GM03348 (cell line): ENCODE measurements at regions not wholly inside any gene's neighbourhood (a gene's known extent, or its start where the extent isn't known, plus 50 kb on each side); places are given as distances from the start of the nearest gene placed in this dataset.
"Not testable (repeated sequence)": the region's sequence is repeated elsewhere in the genome, so short reads cannot be mapped to it uniquely, and the experiment has no call there.

ENCODE experiments used
- DNase-seq: peaks from one replicate; pipeline ENCODE4 v3.0.0; 2012; ENCODE audit warnings: low spot score

DNA sequence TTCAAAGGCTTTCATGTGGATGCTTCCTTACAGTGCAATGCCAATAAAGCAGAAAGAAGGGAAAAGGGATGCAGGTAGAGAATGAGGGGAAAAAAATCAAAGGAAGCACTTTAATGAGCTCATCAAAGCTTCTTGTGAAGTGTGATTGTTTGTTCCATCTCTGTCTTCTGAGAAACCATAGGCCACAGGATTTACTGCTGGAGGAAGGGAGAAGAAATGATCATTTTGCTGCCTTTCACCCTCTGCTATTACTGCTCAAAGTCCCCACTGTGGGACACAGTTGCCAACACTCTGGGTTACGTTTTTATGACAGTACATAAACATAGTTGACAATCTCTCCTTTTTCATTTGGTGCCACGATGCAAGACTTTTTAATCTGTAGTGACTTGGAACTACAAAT, 558.0 kb upstream of the TECRL start:
- DNase-seq = no peak

DNA sequence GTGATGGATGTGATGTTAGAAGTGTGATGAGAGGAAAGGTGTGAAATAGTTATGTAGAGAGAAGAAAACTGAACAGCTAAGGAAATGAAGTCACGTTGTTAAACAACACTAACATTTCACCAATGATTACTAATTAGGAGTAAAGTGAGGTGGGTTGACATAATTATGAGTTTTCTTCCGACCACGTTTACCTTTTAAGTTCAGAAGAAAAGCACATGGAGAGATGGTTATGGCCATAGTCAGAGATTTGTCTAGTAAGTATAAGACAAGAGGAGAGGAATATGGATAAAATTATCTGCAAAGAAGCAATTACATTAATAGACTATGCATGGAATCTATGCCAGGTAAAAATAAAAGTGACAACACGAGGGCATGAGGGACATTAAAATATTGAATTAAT, 551.3 kb upstream of the TECRL start:
- DNase-seq = no peak

DNA sequence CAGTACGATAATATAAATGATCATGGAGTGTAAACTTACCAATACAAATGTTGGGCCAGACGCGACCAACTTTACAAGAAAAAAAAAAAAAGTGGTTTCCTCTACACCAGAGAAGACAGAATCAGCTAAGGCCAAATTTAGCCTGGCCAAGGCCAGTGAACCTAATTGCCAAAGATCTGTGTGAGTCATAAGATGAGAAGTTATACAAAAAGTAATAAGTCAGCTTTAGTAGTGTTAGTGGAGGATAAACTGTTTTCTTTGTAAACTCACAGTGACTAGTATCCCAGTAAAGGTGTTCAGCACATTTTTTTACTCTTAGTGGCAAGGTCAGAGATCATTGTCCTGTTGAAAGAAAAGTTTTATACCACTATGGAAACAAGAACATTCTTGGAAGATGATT, 531.4 kb upstream of the TECRL start:
- DNase-seq = no peak

DNA sequence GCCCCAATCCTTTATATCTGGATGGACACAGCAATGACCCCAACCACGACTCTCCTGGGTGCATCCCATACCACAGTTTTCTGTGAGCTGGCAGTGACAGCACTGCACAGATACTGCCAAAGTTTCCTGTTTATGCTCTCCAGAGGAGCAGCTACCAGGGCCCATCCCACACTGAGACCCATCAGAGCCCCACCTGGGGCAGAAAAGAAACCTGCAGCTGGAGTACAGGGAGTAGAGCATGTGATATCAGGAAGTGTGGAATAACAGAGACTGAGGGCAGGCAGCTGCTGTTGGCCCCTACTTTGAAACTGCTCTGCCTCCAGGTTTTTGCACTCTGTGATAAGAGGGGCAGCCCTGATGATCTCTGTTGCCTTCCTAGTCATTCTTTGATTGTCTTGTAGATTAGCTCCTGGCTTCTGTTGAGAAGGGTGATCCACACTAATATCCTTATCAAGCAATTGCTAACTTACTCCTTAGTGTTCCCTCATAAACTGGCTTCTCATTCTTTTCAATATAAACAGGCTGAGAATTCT, 526.3 kb upstream of the TECRL start:
- DNase-seq = no peak

DNA sequence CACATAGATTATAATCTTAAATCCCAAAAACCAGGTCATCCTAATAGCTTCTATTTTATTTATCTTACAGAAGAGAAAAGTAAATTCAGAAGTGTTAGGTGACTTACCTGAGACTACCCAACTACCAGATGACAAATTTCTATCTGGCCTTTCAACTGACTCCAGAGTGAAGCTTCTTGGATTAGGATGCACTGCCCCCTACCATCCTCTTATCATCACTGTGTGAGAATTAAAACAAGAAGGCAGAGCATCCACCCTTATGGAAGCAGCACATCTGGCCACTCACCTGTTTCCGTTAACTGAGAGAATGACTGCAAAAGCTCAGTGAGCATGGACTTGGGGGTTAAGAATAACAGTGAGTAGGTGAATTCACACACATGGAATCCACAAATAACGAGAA, 502.6 kb upstream of the TECRL start:
- DNase-seq = no peak

DNA sequence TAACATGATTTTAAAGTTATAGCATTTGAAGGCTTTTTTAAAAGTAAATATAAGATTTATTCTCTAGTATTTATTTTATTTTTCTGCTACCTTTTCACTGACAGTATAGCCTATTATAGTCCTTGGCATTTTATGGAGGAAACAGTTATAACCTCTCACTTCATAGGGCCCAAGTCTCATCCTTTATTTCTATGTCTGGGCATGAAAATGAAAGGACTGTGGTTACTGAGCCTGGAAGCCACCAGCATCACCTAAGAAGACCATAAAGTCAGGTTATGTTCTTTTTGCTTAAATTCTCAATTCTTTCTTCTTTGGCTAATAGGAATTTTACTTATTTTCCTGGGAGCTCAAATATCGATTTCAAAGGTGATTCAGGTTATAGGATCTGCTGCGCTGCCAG, 494.7 kb upstream of the TECRL start:
- no peak for DNase-seq

DNA sequence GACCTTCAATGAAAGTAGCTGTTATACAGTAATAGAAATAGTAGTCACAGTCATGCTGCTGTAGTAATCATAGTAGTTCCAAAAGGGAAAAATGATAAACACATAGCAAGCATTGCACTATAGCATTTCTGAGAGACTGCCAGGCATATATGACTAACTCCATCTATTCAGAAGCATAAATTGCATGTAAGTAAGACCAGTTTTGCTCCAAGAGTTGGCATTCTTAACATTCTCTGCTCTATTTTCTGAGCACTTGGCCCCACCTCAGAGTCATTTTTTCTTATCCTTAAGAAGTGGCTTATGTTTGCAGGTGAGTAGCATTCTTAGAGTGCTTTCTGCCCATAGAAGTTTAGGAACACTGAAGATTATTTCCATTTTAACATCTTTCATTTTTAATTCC, 490.3 kb upstream of the TECRL start:
- DNase-seq = no peak

DNA sequence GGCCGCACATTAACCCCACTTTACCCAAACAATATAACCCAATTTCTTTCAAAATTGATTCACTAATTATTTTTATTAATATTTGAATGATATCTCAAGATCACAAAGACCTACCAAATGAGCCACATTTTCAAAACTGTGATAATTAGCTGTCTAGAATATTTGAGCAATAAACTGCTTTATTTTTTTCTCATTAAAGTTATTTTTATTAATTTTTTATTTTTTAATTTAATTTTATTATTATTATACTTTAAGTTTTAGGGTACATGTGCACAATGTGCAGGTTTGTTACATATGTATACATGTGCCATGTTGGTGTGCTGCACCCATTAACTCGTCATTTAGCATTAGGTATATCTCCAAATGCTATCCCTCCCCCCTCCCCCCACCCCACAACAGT, 489.8 kb upstream of the TECRL start:
- not testable (repeated sequence) for DNase-seq

DNA sequence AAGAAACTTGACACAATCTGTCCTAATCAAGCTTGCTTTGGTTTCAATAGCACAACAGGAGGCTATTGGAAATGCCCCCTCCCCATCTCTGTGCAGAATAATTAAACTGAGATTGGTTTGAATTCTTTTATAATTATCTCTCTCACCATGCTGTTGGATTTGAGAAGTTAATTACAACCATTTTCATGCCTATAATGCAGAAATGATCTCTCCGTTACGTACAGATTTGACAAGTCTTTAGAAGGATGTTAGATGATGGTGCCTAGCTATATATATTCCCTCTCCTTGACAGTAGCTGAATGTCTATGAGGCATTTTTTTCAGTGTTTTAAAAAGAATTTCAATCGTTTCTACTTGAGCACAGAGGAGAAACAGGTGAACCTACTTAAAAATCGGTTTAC, 488.4 kb upstream of the TECRL start:
- DNase-seq = no peak

DNA sequence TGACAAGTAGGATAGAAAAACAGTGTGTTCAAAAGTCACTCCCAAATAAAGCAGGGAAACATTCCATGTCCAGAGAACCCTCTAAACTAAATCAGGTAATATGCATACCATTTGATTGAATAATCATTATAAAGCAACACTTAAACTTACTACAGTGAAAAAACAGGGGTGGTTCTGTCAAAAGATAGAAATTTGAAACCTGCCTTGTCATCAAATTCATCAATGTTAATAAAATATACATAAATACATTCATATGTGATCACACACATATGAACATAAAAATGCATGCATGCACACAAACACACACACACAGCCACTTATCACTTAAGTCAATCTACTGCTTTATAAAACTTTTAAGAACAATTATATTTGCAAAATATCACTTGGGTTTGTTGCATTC, 485.8 kb upstream of the TECRL start:
- DNase-seq = no peak

DNA sequence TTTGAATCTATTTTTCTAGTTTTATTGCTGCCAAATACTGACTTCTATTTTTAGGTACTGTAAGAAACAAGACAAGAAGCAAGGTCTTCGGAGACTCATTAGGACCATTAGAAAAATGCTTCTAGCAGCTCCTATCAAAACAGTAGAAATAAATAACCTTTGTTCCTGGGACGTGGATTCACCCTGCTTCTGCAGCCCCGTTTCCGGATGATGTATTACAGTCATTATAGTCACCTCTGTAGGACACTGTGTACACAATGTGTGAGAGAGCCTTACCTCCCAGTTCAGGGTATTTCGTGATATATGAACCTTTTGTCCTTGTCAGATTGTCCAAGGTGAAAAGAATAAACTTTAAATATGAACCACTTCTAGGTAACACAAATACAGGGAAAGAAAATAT, 484.0 kb upstream of the TECRL start:
- no peak for DNase-seq

DNA sequence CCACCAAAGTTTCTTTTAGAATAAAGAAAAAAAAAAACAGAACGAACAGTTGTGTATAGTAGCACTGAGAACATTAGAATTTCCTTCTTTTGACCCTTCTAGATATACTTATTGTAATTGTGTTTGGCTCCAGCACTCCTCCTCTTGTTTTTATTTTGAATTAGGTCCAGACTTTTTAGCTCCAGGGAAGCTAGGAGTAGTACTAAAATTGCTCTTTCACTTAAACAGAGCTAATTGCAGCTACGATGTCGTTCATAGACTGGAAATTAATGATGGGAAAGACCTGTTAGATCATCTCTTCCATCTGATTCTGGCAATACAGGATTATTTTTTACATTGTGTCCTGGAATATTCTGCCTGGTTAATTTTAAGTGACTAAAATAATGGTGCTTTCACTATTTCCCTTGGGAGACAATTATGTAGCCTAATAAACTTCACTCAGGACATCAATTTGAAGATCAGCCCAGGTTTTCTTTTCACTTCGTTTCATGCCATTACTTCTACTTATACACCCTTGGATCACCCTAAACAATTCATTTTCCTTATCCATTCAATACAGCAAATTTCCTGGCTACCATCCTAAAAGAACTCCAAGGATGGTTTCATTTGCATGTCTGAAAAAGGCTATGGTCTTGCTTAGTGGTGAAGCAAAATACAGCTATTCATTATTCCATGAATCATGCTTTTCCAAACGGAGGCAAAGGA, 480.8 kb upstream of the TECRL start:
- no peak for DNase-seq

DNA sequence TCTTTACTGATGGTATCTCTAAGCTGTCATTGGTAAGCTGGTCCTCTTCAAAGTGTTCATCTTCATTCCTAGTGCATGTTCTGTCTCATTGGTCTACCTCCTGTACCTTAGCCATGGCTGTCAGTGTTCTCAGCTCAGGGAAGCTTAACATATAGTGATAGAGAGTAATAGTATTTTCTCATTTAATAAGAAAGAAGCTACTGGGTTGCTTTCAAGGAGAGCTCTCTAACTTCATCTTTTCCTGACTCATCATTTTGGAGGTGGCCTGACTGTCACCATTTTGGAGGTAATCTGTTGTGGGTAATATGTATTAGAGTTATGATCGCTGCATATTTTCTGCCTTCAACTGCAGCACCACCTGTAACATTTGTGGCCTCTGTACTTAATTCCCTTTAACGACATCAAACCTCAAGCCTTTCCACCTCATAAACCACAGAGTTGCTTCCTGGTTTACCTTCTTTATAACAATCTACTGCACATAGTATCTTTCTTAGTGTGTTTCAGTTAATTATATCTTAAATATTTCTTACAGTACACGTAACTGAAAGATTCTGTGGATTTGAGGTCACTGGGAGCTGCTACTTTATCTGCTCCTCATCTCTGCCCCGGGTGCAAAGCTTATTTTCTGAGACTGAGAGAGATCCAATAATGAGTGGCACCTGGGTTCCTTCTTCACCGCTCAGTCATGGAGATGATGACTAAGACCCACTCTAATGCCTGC, 474.0 kb upstream of the TECRL start:
- DNase-seq = no peak

DNA sequence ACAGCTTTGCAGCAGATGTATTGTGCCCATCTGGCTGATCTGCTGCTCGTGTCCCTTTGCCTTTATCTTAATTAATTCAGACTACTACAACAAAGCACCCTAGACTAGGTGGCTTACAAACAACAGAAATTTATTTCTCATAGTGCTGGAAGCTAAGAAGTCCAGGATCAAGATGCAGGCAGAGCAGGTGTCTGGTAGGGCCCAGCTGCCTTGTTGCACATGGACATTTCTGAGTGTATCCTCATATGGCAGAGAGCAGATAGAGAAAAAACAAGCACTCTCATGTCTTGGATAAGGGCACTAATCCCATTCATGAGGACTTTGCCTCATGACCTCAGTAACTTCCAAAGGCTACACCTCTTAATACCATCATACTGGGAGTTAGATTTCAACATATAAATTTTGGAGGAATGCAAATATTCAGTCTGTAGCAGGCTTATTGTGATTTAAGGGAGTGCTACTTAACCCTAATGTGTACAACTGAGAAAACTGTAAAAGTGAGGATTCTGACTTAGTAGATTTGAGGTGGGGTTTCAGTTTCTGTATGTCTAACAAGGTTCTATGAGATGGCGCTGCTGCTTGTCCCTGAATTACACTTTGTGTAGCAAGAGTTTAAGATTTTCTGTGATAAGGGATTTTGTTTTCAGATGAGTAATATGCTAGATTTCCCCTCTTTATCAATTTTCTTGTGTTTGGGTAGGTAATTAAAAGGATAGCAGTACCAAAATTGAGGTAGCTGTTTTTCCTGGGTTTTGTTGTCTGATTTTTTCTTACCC, 473.2 kb upstream of the TECRL start:
- no peak for DNase-seq

DNA sequence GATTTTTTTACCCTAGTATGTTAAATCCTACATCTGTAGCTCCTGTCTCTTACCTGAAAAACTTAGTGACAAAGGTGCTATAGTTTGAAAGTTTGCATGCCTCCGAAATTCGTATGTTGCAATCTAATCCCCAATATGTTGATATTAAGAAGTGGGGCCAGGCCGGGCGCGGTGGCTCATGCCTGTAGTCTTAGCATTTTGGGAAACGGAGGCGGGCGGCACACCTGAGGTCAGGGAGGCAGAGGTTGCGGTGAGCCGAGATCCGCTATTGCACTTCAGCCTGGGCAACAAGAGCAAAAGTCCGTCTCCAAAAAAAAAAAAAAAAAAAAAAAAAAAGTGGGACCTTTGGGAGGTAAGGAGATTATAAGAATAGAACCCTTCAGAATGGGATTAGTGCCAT, 471.3 kb upstream of the TECRL start:
- no peak for DNase-seq

DNA sequence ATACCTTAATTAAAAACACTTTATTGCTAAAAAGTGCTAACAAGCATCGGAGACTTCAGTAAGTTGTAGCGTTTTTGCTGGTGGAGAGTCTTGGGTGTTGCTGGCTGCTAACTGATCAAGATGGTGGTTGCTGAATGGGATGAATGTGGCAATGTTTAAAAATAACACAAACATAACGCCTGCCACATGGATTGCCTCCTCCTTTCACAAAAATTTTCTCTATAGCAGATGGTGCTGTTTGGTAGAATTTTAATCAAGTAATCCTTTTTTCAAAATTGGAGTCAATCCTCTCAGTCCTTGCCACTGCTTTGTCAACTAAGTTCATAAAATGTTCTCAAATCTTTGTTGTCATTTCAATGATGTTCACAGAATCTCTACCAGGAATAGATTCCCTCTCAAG, 466.8 kb upstream of the TECRL start:
- DNase-seq = no peak

DNA sequence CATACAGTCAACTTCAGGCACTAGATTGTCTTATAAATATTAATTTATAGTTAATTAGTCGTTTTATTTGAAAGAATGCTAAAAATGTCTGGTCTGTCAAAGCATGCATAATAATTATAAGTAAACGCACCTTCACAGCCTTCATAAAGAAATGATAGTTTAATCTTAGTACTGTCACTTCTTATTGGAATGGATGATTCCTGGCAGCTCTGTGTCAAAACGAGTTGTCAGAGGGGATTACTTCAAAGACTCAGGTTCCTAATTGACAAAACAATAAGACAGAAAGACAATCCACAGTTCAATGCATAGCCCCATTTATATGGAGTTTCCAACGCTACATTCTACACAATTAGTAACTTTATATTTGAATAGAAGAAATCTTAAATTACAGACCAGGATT, 461.3 kb upstream of the TECRL start:
- DNase-seq = no peak

DNA sequence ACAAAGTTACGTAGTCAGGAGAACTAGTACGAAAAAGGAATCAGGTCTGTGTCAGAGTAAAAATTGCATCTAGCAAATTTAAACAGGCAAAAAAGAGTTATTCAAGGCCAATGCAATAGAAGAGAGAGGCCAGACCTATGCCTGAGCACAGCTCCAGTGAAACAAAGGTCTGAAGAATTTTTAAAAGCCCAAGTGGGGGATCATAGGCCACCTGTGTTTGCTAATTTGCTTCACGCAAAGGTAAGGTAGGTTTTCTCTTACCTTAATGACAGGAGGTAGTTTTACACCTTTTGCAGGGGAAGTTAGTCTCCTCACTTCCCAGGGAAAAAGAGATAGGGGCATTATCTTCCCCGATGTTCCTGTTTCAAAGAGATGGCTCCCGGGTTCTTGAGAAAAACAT, 448.6 kb upstream of the TECRL start:
- DNase-seq = no peak

DNA sequence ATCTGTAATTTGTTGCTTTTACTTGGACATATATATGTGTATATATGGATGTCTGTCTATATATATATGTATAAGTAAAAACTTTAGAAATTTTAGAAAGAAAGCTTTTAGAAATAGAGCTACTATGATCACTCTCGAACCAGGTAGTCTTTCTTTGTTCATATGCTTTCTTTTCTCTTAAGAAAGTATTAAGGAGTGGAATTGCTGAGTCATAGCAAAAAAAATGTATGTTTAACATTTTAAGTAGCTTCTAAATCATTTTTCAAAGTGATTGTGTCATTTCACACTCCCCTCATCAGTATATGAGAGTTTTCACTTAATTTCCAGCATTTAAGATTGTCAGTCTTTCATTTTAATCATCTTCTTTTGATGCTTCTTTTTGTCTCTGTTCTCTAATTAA, 447.9 kb upstream of the TECRL start:
- DNase-seq = no peak

DNA sequence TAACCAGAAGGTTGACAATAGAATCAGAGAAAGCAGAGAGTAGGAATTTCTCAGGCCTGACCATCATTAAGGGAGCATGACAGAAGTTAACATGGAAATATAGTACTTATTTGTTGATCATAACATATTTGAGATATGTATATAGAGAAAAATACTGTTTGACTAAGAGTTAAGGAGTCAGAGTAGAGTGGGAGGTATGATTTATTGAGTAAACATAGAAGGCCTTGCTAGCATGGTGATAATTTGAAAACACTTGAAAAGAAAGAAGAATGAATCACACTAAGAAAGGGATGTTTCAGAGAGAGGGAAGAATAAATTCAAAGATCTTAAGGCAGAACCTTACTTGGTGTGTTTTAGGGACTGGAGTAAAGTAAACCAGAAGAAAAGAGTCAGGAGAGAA, 437.2 kb upstream of the TECRL start:
- DNase-seq = no peak

DNA sequence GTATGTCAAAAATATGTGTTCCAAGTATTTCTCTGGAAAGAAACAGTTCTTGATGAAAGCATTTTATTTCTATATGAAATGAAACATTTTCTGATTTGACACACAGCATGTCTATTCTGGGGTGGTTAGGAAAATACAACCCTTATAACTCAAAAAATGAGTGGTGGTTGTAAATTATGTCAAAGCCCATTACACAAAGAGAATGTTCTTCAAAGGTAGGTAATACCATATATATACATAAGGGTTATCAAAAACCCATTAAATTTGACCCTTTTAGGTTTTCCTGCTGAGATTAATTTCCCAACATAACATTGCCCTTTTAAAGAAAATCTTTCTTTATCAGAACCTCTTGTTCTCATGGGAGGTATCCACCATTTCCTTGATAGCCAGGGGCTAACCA, 420.5 kb upstream of the TECRL start:
- DNase-seq = no peak

DNA sequence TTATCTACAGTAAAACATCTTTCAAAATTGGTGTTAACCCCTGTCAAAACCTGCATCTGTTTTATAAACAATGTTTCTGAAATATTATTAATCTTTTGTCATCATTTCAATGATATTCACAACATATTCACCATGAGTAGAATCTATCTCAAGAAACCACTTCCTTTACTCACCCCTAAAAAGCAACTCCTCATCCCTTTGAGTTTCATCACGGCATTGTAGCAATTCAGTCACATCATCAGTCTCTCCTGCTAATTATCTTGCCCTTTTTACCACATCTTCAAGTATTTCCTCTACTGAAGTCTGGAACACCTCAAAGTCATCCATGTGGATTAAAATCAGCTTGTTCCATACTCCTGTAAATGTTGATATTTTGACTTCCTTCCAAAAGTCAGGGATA, 415.3 kb upstream of the TECRL start:
- DNase-seq = no peak

DNA sequence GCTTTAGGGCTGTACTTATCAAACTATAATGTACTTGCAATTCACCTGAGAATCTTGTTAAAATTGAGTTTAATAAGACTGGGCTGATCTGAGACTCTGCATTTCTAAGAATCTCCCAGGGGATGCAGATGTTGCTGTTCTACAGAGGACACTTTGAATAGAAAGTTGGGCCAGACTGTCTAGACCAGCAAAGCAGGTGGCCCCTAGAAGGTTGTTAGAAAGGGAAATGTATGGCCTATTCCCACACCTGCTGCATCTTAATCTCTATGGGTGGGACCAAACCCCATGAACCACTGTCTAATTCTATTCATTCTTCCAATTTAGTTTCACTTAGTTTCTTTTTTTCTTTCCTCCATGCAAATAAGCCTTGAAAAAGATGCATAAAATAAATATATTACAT, 413.2 kb upstream of the TECRL start:
- DNase-seq = no peak
